Thoracic aorta (tissue), 2 donors: ENCODE measurements at regions not wholly inside any gene's neighbourhood (a gene's known extent, or its start where the extent isn't known, plus 50 kb on each side); places are given as distances from the start of the nearest gene placed in this dataset.

Experiments
- ATAC-seq: fragments of 150-250 bp; one replicate; pipeline ENCODE4 v1.8.0; 2017; ENCODE audit warnings: low read depth; ENCODE audit not compliant: insufficient number of reproducible peaks, low FRiP score
- DNase-seq: peaks from one replicate; pipeline ENCODE4 v3.0.0-alpha.2; 2020; ENCODE audit warnings: low spot score
- H3K27ac ChIP-seq, 2 donors: fragments of 200-600 bp; sonication (generic); 1 replicate in 1 of 2; 2 replicates in 1 of 2; pipeline ENCODE4 v1.5.1; 2016; ENCODE audit warnings: mild to moderate bottlenecking in 2 of 2, moderate library complexity in 2 of 2
- H3K27me3 ChIP-seq: fragments of 200-600 bp; sonication (generic); replicated peaks from 2 replicates; pipeline ENCODE4 v1.6.0; 2016; ENCODE audit warnings: mild to moderate bottlenecking; ENCODE audit not compliant: insufficient read depth
- H3K36me3 ChIP-seq: fragments of 200-600 bp; sonication (generic); one replicate; pipeline ENCODE4 v1.5.1; 2016
- H3K4me1 ChIP-seq, 2 donors: fragments of 200-600 bp; sonication (generic); 1 replicate in 1 of 2; 2 replicates in 1 of 2; pipeline versions ENCODE4 v1.5.1 to v1.6.0; 2016; ENCODE audit warnings: low read depth in 2 of 2, mild to moderate bottlenecking in 1 of 2; ENCODE audit not compliant: control insufficient read depth in 1 of 2
- H3K4me3 ChIP-seq: fragments of 200-600 bp; sonication (generic); 2 replicates; pipeline ENCODE4 v1.5.1; 2016; ENCODE audit warnings: mild to moderate bottlenecking
- H3K9me3 ChIP-seq: fragments of 200-600 bp; sonication (generic); 2 replicates; pipeline ENCODE4 v1.5.1; 2016
- TF ChIP-seq, protein P1 (sequence below): fragments of 200-600 bp; sonication (generic); IDR thresholded peaks from one replicate; pipeline ENCODE4 v1.5.1; 2019; ENCODE audit warnings: antibody characterized with exemption

DNA sequence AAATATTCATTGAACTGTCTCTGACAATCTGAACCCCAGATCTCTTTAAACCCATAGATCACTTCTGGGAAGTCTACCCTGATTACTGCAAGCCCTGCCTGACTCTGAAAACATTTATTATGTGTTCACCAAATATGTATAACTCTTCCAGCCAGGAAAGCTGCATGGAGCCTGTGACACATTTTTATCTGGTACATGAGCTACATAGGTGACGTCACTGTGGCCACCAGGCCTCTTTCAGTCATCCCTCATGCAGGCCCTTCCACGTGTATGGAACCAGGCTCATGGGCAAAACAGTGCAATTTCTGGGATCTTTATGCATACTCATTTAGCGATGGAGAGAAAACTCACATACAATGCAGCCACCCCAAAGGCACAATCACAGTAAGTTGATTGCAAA is 133.9 kb upstream of the NUPR2 start:
- TF ChIP-seq, protein P1, sequence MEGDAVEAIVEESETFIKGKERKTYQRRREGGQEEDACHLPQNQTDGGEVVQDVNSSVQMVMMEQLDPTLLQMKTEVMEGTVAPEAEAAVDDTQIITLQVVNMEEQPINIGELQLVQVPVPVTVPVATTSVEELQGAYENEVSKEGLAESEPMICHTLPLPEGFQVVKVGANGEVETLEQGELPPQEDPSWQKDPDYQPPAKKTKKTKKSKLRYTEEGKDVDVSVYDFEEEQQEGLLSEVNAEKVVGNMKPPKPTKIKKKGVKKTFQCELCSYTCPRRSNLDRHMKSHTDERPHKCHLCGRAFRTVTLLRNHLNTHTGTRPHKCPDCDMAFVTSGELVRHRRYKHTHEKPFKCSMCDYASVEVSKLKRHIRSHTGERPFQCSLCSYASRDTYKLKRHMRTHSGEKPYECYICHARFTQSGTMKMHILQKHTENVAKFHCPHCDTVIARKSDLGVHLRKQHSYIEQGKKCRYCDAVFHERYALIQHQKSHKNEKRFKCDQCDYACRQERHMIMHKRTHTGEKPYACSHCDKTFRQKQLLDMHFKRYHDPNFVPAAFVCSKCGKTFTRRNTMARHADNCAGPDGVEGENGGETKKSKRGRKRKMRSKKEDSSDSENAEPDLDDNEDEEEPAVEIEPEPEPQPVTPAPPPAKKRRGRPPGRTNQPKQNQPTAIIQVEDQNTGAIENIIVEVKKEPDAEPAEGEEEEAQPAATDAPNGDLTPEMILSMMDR = no peak
- peaks cover 0 to under 1% of the 10 kb centered on the region in 2 donors for H3K4me1 ChIP-seq
- ATAC-seq (no peak), DNase-seq (no peak)
- no peaks in the 10 kb centered on the region for H3K9me3 ChIP-seq
- no peak overlapping the region for H3K27ac ChIP-seq
- no peaks in the 10 kb centered on the region for H3K27me3 ChIP-seq
- no peaks in the 10 kb centered on the region for H3K36me3 ChIP-seq
- H3K4me3 ChIP-seq = no peak overlapping the region

DNA sequence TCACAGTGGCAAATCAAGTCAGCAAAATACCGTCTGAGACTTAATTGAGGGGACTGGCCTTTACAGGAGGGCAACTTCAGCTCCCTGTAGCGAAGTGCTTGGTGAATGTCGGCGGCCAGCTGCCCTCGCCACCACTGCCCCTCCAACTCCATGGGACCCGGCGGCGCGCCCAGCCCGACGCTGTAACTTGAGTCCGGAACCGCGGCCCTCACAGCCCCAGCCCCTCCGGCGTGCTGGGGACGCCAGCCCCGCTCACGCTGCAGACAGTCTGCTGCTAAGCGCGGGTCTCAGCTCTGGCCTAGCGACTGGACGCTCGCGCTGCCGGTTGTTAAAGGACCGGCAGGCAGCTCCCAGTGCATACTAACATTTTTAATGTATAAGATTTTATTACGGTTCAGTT is 113.4 kb upstream of the NUPR2 start:
- no peak for ATAC-seq
- Histone ChIP-seq H3K27me3 (no peaks in the 10 kb centered on the region), H3K4me1 (no peaks in the 10 kb centered on the region), H3K27ac (no peak overlapping the region), H3K9me3 (no peaks in the 10 kb centered on the region), H3K4me3 (no peak overlapping the region), H3K36me3 (no peaks in the 10 kb centered on the region)
- TF ChIP-seq, protein P1 = no peak
- no peak for DNase-seq

DNA sequence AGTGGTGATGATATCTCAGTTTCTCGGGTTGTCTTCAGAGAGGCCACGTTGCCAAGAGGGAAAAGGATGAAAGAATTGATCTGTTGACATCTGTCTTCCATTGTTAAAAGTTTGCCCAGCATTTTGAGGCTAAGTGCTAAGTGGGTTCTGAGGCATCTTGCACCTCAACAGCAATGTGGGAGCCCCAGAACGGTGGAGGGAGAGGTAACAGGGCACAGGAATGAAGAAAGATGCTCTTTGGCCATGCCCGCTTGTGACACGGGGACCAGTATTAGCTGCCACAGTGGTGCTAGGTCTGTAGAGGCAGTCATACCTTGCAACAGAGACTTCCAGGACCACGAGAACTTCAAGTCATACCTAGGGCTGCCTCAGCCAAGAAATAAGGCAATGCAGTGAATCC is 106.6 kb upstream of the NUPR2 start:
- Histone ChIP-seq H3K9me3 (no peaks in the 10 kb centered on the region), H3K4me3 (no peak overlapping the region), H3K27ac (no peak overlapping the region), H3K36me3 (no peaks in the 10 kb centered on the region), H3K4me1 (no peaks in the 10 kb centered on the region), H3K27me3 (no peaks in the 10 kb centered on the region)
- DNase-seq (no peak), ATAC-seq (no peak)
- TF ChIP-seq, protein P1 = no peak

DNA sequence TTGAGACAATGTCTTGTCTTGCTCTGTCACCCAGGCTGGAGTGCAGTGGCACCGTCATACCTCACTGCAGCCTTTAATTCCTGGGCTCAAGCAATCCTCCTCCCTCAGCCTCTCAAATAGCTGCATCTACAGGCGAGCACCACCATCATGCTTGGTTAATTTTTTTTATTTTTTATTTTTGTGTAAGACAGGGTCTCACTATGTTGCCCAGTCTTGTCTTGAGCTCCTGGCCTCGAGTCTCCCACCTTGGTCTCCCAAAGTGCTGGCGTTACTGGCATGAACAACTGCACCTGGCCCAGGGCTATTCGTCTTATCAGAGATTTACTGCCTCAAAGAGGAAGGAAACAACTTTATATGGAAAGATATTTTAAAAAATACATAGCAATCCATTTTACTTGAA is 102.8 kb upstream of the NUPR2 start:
- no peak for ATAC-seq
- Histone ChIP-seq H3K27me3 (no peaks in the 10 kb centered on the region), H3K4me1 (no peaks in the 10 kb centered on the region), H3K4me3 (no peak overlapping the region), H3K9me3 (no peaks in the 10 kb centered on the region), H3K36me3 (no peaks in the 10 kb centered on the region), H3K27ac (no peak overlapping the region)
- DNase-seq = no peak
- TF ChIP-seq, protein P1 = no peak

DNA sequence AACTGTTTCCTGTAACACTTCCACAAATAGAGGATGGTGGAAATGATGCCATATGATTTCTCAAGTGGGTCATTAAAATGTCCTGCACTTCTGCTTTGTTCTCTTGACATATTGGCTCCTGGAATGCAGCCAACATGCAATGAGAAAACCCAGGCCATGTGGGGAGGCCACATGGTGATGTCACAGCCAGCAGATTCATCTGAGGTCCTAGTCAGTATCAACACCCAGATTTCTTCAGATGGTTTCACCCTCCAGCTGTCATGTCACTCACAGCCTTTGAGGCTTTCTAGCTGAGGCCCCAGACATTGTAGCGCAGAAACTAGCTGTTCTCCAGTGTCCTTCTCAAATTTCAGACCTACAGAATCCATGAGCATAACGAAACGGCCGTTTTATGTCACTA is 102.3 kb upstream of the NUPR2 start:
- Histone ChIP-seq H3K9me3 (no peaks in the 10 kb centered on the region), H3K4me1 (no peaks in the 10 kb centered on the region), H3K4me3 (no peak overlapping the region), H3K27ac (no peak overlapping the region), H3K27me3 (no peaks in the 10 kb centered on the region), H3K36me3 (no peaks in the 10 kb centered on the region)
- no peak for DNase-seq
- no peak for ATAC-seq
- TF ChIP-seq, protein P1 = no peak
